ENCODE measurements at regions not wholly inside any gene's neighbourhood (a gene's known extent, or its start where the extent isn't known, plus 50 kb on each side); places are given as distances from the start of the nearest gene placed in this dataset.

- no peak for DNase-seq
Measured at GRCh38 chr6:95142661-95143335, 434.5 kb upstream of the MANEA start.

DNA sequence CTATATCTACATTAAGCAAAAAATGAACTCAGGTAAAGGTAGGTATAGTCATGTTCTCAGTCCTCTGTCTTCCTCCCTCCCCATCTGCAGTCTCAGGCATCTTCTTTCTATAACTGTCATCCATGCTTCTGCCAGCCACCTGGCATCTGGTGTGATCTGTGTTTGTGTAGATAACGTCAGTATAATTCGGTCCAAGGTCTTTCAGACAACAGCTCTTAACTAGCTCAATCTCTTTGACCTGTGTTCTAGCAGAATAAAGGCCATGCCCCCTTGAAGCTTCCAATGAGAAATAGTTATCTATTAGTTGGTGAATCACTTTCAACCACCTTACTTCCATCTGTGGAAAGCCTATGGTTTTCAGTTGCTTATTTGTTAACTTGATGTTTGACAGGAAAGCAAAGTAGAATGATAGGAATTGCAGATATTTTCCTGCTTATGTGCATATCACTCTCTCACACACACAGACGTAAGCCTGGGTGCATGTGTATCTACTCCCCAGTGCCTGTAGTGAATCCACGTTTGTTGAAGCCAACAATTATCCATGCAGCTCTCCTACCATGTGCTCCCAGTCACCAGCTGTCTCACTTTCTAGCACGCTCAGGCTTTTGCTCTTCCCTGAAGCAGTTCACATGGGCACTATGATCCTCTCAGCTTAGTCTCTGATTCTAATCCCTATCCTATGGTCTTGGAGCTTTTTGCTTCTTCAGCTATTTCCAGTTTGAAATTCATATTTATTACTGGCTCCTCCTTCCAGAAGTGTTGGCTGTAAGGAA, 433.7 kb upstream of the MANEA start:
- no peak for DNase-seq

DNA sequence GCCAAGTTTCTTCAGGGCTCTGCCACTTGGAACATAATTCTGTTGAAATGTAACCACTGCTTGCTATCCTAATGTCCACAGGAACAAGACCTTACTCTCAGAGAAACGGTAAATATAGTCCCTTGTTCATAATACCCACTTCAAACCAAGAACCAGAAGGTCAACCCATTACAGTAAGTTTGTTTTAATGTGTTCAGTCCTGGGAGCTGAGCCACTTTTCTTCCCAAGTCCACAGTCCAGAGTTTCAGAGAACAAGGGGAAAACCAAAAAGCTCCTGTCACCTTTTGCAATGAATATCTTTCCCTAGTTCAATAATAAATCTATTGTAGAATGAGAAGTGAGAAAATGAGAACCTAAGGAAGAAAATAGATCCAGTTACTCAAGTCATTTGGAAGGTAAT, 431.9 kb upstream of the MANEA start:
- DNase-seq: no peak

GRCh38 chr6:95159557-95159956, 417.8 kb upstream of the MANEA start:
- DNase-seq: no peak

DNA sequence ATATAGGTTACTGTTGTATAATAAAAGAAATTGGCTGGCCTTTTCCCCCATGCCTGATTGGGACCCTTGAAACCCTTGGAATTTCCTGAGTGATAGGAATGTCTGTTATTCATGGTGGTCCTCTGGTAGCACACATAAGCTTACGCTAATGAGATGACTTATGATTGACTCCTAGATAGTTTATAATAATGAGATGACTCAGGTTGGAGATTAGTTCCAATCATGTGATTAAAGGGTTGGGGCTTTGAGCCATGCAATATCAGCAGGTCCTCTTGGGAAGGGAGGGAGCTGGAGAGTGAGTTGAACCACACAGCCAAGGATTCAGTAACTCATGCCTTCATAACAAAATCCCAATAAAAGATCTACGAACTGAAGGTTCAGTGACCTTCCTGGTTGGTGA, 407.6 kb upstream of the MANEA start:
- no peak for DNase-seq

DNA sequence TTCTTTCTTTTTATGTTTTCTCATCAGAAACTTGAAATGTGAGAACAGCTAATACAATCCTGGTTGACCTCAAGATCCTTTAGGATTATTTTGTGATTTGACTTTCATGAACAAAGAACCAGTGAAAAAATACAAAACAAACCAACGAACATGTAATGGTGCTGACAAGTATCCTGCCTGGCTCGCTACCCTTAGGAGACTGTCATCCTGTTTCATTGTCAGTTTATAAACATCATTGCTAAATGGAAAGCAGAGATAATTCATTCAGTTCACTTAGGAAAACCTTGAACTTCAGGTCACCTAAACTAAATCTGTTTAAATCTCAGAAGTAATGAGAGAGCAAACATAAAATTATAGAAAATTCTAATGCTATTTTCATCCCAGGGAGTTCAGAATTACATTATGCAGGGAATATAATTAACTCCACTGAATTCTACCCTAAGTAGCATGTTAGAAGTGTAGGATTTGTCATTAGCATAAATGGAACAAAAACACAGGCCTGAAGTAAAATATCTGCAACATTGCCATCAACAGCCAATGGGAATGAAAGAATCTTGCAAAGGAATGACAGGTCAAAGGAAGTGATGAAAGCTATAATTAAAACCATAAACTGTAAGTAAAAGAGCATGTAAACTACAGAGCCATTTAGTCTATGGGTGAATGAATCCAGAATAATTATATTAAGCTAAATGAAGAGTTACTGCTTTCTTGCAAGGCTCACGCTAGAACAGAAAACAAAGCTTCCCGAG, 401.2 kb upstream of the MANEA start:
- no peak for DNase-seq

DNA sequence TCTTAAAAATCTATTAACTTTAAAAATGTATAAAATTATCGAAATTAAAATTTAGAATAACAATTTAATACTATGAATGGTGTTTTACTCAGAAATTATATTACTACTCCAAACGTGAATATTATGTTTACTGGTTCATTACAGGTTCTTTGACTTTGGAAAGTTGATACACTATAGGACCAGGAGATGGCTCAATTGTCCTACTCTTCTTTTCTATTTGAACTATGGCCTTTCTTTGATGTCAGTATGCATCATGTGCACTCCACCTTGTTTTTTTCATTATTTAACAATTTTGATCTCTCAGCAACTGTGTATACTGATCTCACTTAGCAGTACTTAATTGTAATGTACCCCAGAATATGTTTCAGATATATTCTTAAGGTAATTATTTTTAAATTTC, 391.5 kb upstream of the MANEA start:
- no peak for DNase-seq

DNA sequence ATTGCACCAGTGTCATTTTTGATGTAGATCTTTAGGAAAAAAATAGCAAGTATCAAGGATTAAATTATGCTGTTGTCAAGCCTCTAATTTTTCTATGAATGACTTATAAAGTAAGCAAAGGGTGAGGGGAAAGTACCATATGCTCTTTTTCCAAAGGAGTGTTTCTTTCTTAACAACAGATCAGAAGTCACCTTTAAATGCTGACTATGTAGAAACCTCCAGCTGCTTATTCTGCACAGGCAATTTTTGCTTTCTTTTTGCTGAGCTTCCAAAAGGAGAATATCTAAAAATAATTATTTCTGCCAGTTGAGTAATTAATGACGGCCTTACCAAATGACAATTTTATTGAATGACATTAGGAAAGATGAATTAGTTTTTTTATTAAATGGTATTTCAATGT, 390.6 kb upstream of the MANEA start:
- DNase-seq: no peak

GRCh38 chr6:95197590-95197989, 379.7 kb upstream of the MANEA start:
- no peak for DNase-seq

DNA sequence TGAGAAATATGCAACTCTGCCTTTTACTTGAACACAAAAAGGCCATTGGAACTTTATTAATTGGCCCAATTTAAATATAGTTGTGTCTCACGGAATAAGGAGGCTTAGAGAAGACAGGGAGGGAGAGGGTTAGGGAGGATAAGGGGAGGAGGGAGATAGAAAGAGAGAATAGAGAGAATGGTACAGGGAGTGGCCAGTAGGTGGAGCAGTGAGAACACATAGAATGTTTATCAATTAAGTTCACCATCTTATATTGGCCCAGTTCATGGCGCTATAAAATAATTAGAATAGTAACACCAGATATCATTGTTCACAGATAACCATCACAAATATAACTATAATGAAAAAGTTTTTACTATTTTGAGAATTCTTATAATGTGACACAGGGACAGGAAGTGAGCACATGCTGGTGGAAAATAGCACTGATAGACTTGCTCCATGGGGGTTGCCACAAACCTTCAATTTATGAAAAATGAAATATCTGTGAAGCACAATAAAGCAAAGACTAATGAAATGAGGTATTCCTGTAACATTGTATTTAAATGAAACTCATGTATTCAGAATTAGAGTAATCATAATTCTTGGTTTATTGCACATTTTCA, 374.1 kb upstream of the MANEA start:
- DNase-seq: no peak

- no peak for DNase-seq
Measured at GRCh38 chr6:95204178-95204577, 373.2 kb upstream of the MANEA start.

DNA sequence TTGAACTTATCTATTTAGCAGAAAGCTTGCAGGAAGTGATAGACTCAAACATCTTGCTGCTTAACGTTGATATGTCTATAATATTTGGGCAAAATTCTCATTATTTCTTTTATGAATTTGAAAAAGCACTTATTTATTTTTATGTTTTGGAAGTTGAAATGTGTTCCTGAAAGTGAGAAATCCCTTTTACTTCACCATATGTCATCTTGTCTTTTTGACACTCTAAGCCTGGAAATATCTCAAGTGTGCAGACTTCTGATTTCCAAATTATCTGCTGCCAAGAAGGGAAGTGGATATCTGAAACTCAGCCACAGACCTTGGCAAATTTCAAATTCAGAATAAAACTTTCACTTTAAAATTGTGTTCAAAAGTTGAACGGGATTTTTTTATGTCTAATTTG, 368.7 kb upstream of the MANEA start:
- no peak for DNase-seq

DNA sequence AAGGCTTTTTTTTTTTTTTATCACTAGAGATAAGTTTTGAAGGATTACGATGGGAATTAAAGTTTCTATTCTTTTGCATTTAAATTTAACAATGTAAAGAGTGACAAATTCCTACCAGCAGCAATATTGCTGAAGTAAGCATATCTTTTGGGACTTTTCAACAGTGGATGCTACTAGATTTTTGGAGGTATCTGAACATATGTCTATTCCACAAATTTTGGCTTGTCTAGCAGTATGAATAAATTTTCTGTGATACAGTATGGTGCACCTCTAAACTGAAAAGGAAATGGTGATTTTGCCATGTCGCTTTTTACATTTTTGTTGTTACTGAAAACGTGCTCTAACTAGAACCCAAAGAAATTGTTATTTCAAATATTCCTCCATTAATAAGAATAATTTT, 368.3 kb upstream of the MANEA start:
- DNase-seq: no peak

DNA sequence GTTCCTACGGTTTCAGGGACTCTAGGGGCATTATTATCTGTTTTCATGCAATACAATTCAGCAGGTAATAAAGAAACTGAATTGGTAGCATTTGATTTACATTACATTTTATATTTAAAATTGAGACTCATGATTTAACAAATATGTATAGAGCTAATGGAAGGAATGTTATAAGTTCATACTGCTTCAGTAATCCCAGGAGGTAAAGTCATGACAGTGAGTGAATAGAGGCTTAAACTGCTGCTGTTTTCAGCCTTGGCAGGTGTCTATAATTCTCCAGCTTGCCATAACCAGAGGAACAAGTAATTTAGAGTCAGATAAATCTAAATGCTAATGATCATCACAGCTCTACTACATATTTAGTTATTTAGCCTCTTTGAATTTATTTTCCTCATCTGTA, 360.8 kb upstream of the MANEA start:
- DNase-seq: no peak

DNA sequence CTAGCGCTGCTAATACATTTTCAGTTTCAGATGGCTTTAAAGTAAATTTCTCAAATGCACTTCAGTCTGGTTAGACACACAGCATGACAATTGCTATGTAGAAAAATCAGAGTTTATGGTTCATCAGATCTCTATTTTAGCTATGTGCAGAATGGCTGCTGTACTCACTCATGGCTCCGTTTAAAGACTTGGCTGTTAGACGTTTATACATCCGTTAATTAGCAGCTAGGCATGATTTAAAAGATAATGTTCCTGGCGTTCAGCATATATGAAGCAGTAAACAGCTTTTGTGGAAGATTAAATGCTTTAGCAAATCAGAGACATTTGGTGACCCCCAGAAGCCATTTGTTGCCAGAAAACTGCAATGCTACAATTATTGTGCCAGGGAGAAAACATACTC, 350.0 kb upstream of the MANEA start:
- DNase-seq: no peak

GRCh38 chr6:95228636-95229035, 348.7 kb upstream of the MANEA start:
- DNase-seq: no peak

DNA sequence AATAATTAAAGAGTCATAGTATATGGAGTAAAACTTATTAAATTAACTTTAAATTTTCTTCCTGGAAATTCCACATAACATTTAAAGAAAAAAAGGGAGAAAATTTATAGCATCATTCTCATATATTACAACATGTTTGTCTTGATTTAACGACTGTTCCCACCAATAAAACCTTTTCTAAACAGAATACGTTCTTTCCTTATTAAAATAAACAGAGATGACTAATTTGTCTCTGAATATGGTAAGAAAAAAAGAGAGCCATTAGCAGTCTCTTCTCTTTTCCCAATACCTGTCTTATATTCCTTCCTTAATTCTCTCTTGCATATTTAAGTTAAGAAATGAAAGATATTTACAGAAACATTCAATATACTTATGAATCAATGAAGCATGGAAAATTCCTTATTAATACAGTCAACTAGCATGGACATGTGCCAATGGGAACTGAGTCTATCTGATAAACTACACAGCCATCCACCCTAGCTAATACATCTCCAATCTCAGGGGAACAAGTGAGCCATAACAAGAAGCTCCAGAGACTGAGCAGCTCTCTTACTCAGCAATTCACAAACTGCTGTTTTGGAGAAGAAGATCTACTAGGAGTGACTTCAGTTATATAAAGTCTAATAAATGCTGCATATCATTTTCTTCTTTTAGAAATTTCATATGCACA, 347.1 kb upstream of the MANEA start:
- no peak for DNase-seq

DNA sequence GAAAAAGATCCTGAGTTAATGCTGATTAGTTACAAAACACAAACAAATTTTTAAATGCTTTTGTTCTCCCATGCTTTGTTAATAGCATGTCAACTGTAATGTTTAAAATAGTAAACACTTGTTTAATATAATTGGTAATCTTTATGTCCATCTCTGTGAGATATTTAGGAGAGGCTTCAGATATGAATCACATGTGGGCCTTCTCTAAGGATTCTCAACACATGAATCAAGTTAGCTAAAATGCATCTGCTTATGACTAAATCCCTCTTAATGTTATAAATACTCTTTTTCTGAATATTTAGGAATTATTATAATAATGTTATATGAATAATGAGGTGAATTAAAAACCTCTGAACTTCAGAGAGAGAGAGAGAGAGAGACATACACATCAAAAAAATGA, 345.9 kb upstream of the MANEA start:
- no peak for DNase-seq

DNA sequence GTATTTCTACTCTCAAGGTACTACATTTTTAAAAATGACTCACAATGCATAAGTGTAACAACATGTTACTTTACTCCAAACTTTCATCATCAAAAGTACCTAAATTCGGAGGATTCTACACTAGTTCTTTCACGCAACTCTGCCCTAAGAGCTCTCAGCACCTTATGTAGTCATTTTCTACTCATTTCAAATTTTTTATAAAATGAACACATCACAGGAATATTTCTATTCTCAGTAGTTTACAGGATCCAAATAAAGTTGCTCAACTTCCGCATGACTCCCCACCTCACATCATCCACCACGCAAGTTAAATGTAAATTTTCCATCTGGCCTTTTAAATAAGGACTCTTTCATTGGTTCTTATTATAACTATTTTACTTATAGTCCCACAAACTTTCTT, 344.9 kb upstream of the MANEA start:
- DNase-seq: no peak

DNA sequence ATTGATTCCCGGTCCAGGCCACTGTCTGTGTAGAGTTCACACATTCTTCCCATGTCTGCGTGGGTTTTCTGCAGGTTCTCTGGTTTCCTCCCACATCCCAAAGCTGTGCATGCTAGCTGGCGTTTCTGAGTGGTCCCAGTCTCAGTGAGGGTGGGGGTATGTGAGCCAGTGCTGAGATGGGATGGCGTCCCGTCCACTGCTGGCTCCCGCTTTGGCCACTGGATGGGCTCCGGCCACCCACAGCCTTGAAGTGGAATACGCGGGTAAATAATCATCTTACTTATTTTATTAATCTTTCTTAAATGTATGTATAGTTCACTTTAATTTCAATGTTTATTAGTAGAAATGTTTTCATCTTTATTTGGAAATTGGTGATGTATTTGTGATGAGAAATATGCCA, 343.5 kb upstream of the MANEA start:
- DNase-seq: no peak

DNA sequence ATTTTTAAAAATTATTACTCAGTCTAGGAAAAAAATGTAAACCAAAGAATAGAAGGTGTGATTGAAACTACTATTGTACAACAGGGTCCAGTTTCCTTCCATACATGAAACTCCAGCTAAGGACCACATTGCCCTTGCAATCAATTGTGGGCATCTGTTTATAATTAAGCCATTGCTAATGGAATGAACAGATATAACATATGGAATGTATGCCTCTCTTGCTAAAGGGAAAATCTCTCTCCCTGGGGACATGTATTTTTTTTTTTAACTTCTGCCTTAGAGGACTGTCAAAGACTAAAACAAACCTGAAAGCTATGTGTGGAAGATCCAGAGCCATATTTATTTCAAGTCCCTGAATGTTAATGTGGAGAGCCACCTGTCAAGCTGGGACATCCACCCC, 336.8 kb upstream of the MANEA start:
- DNase-seq: no peak

- DNase-seq: no peak
Measured at GRCh38 chr6:95242560-95242959, 334.8 kb upstream of the MANEA start.

DNA sequence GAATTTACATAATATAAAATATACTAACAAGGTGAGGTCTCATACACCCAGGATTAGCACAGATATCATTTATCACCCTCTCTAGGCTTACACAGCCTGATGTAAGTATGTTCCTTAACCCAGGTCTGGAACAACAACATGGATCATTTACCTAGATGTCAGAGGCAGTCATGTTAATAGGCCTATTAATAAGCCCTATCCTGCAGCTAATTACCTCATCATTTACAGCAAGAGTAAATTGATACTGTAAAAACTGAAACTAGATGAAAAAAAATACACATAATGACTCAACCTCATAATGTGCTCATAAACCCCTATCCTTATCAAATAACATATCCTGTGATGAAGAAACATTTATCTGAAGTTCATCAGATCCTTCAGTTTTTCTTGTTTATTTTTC, 334.3 kb upstream of the MANEA start:
- DNase-seq: no peak
